Central memory CD4-positive, alpha-beta T cell (primary cell): ENCODE measurements at regions not wholly inside any gene's neighbourhood (a gene's known extent, or its start where the extent isn't known, plus 50 kb on each side); places are given as distances from the start of the nearest gene placed in this dataset.
"Not testable (repeated sequence)": the region's sequence is repeated elsewhere in the genome, so short reads cannot be mapped to it uniquely, and the experiment has no call there.

Experiments used
- DNase-seq: peaks from one replicate; pipeline ENCODE4 v3.0.0; 2022

DNA sequence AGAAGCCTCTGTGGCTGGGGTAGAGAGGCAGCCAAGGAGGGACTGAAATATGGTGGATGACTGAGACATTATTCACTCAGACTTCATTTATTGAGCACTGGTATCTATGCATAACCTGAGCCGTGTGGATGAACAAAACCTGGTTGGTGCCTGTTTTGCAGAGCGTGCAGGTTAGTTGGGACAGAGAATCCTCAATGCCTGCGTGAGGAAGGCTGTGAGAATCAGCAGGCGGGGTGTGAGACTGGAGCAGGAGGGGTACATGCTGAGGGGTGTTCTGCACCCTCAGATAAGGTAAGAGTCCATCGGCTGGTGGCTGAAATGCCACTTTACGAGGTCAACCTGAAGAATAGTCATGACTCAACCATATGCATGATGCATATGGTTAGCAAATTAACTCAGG, 271.6 kb downstream of the MED10 start:
- DNase-seq: no peak

GRCh38 chr5:6105320-6105719, 273.0 kb downstream of the MED10 start:
- DNase-seq: no peak

GRCh38 chr5:6096101-6096500, 282.2 kb downstream of the MED10 start:
- no peak for DNase-seq

GRCh38 chr5:6094180-6094579, 284.2 kb downstream of the MED10 start:
- not testable (repeated sequence) for DNase-seq

DNA sequence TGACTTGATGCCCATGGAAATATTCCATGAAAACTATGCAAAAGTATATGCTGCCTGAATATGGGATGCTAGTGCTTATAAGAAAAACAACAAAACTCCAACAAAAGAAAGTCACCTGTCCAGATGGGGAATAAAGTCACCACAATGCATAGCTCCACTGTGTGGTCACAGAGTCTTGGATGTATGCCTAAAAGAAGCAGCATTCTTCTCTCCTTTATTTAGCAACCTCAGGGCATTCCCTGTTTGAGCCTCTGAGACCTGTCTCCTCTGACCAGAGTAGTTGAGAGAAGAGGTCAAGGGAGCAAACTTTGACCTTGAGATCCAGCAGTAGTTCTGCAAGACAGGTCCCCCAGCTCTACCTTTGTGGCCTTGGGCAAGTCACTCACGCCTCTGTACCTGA, 287.5 kb downstream of the MED10 start:
- DNase-seq: no peak

- no peak for DNase-seq
Observed at GRCh38 chr5:6090079-6090654, 288.2 kb downstream of the MED10 start.

GRCh38 chr5:6088706-6089105, 289.6 kb downstream of the MED10 start:
- no peak for DNase-seq

- no peak for DNase-seq
Observed at GRCh38 chr5:6087576-6087975, 290.8 kb downstream of the MED10 start.

GRCh38 chr5:6086871-6087270, 291.5 kb downstream of the MED10 start:
- DNase-seq: no peak

DNA sequence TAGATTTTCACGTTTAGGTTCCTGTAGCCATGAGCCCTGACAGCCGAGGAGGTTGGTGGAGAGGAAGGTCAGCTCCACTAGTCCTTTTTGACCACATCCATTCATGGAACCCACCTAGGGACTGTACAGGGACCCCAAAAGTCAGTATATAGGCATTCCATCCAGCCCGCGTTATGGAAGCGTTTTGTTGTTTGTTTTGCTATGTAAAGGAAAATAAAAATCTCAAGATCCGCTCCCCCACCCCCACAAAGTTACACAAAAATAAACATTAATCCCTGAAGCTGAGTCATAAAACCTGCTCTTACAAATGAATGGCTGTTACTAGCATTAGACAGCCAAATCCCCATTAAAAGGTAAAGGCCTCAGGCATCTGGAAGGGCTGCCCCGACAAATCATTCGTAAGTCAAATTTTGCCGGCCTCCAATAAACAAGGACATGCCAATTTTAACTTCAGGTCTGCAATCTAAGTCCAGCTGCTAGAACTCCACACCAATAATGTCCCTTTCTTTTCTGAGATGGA, 292.9 kb downstream of the MED10 start:
- no peak for DNase-seq

- no peak for DNase-seq
Observed at GRCh38 chr5:6084836-6085235, 293.5 kb downstream of the MED10 start.

GRCh38 chr5:6084376-6084775, 294.0 kb downstream of the MED10 start:
- no peak for DNase-seq

GRCh38 chr5:6083311-6083978, 294.9 kb downstream of the MED10 start:
- no peak for DNase-seq

GRCh38 chr5:6082685-6083084, 295.7 kb downstream of the MED10 start:
- no peak for DNase-seq

DNA sequence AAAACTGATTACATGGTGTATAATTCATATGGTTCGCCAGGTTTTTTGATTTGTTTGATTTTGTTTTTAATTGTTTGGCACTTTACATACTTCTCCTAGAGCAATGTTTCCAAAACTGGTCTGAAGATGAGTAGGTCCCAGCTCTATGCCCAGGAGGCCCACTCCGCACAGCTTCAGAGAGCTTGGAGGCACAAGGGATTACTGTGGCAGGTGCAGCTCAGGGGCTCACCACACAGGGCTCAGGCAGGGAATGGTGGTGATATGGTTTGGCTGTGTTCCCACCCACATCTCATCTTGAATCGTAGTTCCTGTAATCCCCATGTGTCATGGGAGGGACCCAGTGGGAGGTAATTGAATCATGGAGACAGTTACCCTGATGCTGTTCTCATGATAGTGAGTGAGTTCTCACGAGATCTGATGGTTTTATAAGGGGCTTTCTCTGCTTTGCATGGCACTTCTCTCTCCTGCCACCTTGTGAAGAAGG, 296.6 kb downstream of the MED10 start:
- DNase-seq: no peak

GRCh38 chr5:6080930-6081726, 297.2 kb downstream of the MED10 start:
- no peak for DNase-seq

DNA sequence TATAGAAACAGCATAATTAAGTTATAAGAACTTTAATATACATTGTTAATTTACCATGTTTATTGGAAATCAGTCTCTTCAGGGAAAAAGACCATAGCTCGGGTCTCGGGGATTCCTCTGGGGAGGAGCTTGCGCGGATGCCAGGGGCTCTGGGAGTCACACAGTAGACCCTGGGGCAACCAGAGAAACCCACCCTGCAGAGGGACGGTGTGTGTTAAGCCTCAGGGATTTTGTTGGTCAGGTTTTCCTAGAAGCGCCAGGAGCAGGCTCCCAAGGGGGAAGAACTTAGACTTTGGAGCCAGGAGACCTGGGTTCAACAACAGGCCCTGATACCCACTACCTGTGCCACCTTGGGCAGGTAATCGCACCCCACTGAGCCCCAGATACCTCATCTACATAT, 297.9 kb downstream of the MED10 start:
- DNase-seq: no peak

DNA sequence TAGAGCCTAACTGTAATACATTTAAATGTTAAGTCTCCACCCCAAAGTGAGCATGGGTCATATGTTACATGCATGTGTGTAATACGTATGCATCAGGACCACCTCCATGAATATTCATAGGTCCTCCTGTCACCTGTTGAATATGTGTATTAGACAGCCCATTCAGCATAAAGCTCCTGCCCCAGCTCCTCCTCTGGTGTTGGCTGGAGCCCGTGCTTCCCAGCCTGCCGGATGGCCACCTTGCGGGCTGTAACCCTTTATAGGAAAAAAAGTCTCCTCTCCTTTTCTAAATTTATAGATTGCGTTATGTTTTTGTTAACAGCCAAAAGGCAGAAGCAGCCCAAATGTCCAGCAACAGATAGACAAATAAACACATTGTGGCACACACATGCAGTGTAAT, 299.5 kb downstream of the MED10 start:
- DNase-seq: no peak

DNA sequence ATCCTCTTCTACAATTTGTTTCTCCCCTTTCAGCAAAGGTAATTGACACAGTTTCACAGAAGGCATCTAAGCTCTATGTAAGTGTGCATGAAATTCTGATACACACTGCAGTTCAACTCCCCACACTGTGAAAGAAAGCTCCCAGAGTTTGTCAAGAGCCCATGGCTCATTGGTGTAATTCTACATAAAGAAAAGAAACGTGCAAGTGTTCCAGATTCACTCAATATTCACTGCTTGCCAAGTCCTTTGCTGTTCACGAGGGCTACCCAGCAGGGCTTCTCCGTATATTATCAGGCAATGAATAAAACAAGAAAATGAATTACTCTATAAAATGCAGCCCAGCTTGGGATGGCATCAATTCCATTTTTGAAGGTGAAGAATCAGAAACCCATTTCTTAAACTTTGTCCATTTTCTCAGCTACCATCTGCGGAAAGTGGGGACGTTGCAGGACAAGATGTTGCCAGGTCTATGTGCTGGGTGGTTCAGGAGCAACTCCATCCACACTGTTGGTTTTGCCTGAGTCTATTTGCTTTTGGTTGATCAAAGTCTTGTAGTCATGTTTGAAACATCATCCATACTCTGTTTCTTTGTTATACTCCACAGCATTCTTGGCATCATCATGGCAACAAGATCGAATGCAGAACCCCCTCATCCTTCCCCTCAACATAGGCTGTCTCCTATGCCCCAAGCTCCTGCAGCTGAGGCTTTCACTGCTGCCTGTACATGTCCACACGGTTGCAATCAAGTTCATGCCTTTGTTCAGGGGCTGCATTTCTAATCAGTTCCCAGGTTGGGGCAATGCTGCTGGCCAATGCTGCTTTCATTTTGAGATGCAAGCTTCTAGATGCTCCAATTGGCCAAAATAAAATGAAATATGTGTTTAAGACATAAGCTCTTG, 301.8 kb downstream of the MED10 start:
- no peak for DNase-seq

DNA sequence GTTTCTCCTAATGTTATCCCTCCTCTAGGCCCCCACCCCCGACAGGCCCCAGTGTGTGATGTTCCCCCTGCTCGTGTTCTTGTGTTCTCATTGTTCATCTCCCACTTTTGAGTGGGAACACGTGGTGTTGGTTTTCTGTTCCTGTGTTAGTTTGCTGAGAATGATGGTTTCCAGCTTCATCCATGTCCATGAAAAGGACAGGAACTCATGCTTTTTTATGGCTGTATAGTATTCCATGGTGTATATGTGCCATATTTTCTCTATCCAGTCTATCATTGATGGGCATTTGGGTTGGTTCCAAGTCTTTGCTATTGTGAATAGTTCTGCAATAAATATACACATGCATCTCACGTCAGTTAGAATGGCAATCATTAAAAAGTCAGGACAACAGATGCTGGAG, 305.9 kb downstream of the MED10 start:
- DNase-seq: not testable (repeated sequence)

GRCh38 chr5:6069496-6070185, 308.7 kb downstream of the MED10 start:
- DNase-seq: no peak

GRCh38 chr5:6066016-6066415, 312.3 kb downstream of the MED10 start:
- DNase-seq: no peak
